PC-9 (cell line): ENCODE measurements at regions not wholly inside any gene's neighbourhood (a gene's known extent, or its start where the extent isn't known, plus 50 kb on each side); places are given as distances from the start of the nearest gene placed in this dataset.

ENCODE experiments used
- BruUV-seq: library from RNA; stranded (reverse); fragments of 400-500 nt; replicated peaks from 2 replicates; lab custom pipeline; 2021; lab: Mats Ljungman, UMichigan
- CTCF ChIA-PET: fragments of 300-600 bp; sonication (Branson Sonifier 250); formaldehyde crosslinking; loops from one replicate; lab custom pipeline; 2022; ENCODE audit warnings: antibody characterized with exemption; lab: Charles Lee
- POLR2A ChIA-PET: fragments of 300-600 bp; sonication (Branson Sonifier 250); formaldehyde crosslinking; loops from one replicate; lab custom pipeline; 2022; ENCODE audit warnings: antibody characterized with exemption; ENCODE audit not compliant: unreplicated experiment; lab: Charles Lee
- DNase-seq, 2 experiments: peaks; one replicate each; pipeline versions ENCODE4 v3.0.0 to v3.0.0-alpha.2; 2015 to 2022; ENCODE audit warnings: mixed read lengths in 1 of 2
- H2AFZ ChIP-seq: fragments of 200-600 bp; sonication (generic); 2 replicates; pipeline ENCODE4 v1.8.1; 2017; ENCODE audit warnings: antibody characterized with exemption
- H3F3A ChIP-seq: fragments of 200-600 bp; sonication (generic); 2 replicates; pipeline ENCODE4 v1.8.1; 2017; ENCODE audit warnings: antibody characterized with exemption, mild to moderate bottlenecking, low read depth; ENCODE audit not compliant: insufficient read depth
- H3K27ac ChIP-seq: fragments of 200-600 bp; sonication (generic); 2 replicates; pipeline ENCODE4 v1.6.1; 2016; ENCODE audit warnings: mixed run types
- H3K27me3 ChIP-seq: fragments of 200-600 bp; sonication (generic); 2 replicates; pipeline ENCODE4 v1.6.1; 2016; ENCODE audit warnings: low read depth, mixed run types; ENCODE audit not compliant: insufficient read depth
- H3K36me3 ChIP-seq: fragments of 200-600 bp; sonication (generic); 2 replicates; pipeline ENCODE4 v1.6.1; 2016; ENCODE audit warnings: low read depth, mixed run types
- H3K4me1 ChIP-seq: fragments of 200-600 bp; sonication (generic); replicated peaks from 2 replicates; pipeline ENCODE4 v1.6.1; 2016; ENCODE audit warnings: mixed run types; ENCODE audit not compliant: insufficient read depth
- H3K4me2 ChIP-seq: fragments of 200-600 bp; sonication (generic); 2 replicates; pipeline ENCODE4 v1.6.1; 2017; ENCODE audit warnings: mixed run types
- H3K4me3 ChIP-seq: fragments of 200-600 bp; sonication (generic); 2 replicates; pipeline ENCODE4 v1.6.1; 2016; ENCODE audit warnings: mixed run types
- H3K79me2 ChIP-seq: fragments of 200-600 bp; sonication (generic); 2 replicates; pipeline ENCODE4 v1.6.1; 2017; ENCODE audit warnings: low read depth, mixed run types
- H3K9me2 ChIP-seq: fragments of 200-600 bp; sonication (generic); 2 replicates; pipeline ENCODE4 v1.8.1; 2017; ENCODE audit warnings: mild to moderate bottlenecking; ENCODE audit not compliant: insufficient read depth
- H3K9me3 ChIP-seq: fragments of 200-600 bp; sonication (generic); 2 replicates; pipeline ENCODE4 v1.8.1; 2016; ENCODE audit warnings: low read depth; ENCODE audit not compliant: insufficient read depth
- H4K20me1 ChIP-seq: fragments of 200-600 bp; sonication (generic); 2 replicates; pipeline ENCODE4 v1.8.1; 2017; ENCODE audit not compliant: insufficient read depth
- CTCF ChIP-seq: fragments of 200-600 bp; sonication (generic); conservative IDR thresholded peaks from 2 replicates; pipeline ENCODE4 v1.6.1; 2017; ENCODE audit warnings: mixed run types, antibody characterized with exemption, mild to moderate bottlenecking, moderate library complexity
- EZH2 ChIP-seq: fragments of 200-600 bp; sonication (generic); IDR thresholded peaks from 2 replicates; pipeline ENCODE4 v1.8.0; 2017; ENCODE audit warnings: antibody characterized with exemption, low read depth
- intact Hi-C: fragments of 100-400 bp; cut with micrococcal nuclease; formaldehyde crosslinking; loops from one replicate; pipeline ENCODE4 v1.10.0; 2022; ENCODE audit not compliant: unreplicated experiment

DNA sequence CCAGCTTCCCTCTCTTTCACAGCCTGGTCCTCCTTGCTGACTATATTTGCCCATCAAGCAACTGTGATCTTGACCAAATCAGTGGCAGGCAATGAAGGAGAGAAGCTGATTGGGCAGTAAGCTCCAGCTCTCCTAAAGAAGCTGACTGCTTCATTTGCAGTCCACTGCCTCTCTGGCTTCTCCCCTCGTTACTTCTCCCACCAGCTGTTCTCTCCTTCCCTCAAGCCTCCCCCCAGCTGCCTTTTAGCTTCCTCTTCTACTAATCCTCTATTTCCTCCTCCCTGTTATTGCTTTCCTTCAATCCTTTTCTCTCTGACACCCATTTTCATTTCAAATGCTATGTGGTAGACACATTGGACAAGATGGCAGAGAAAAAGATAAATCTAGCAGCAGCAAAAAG is 474.7 kb upstream of the UBE2E2 start:
- Histone ChIP-seq H3K4me1 (peaks cover 20% of the 10 kb centered on the region), H2AFZ (no peak overlapping the region), H3K4me3 (no peak overlapping the region), H3K9me3 (no peaks in the 10 kb centered on the region; the same call in 1 of the 2 replicates), H3K4me2 (no peak overlapping the region), H3F3A (no peaks in the 10 kb centered on the region), H3K27me3 (no peaks in the 10 kb centered on the region), H3K79me2 (no peaks in the 10 kb centered on the region), H3K27ac (no peak overlapping the region), H3K9me2 (no peaks in the 10 kb centered on the region), H4K20me1 (no peaks in the 10 kb centered on the region), H3K36me3 (no peaks in the 10 kb centered on the region)
- no peak for DNase-seq
- no peak for TF ChIP-seq EZH2
- intact Hi-C loops, result no loop called here
- ChIA-PET POLR2A (no interaction called here), CTCF (no interaction called here)
- BruUV-seq, result no TSS peak

DNA sequence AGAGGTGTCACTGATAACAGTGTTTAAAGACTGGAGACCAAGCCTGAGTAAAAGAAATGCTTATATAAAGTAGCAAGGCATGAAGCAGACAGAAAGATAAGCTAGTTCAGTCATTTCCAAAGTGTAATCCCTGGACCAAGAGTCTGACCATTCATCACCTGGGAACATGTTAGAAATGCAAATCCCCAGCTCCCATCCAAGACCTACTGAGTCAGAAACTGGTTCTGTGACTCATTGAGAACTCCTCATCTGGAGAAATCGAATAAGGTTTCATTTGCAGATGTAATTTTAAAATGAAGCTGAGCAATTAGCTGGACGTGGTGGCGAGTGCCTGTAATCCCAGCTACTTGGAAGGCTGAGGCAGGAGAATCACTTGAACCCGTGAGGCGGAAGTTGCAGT is 473.9 kb upstream of the UBE2E2 start:
- Histone ChIP-seq H3K27me3 (no peaks in the 10 kb centered on the region), H3K4me2 (no peak overlapping the region), H3K27ac (no peak overlapping the region), H3F3A (no peaks in the 10 kb centered on the region), H3K9me2 (no peaks in the 10 kb centered on the region), H3K4me1 (peaks cover 20% of the 10 kb centered on the region), H2AFZ (no peak overlapping the region), H3K79me2 (no peaks in the 10 kb centered on the region), H3K36me3 (no peaks in the 10 kb centered on the region), H3K4me3 (no peak overlapping the region), H4K20me1 (no peaks in the 10 kb centered on the region), H3K9me3 (no peaks in the 10 kb centered on the region; the same call in 1 of the 2 replicates)
- no TSS peak for BruUV-seq
- CTCF ChIA-PET, result no interaction called here
- no peak for DNase-seq
- POLR2A ChIA-PET, result no interaction called here
- intact Hi-C loops, result no loop called here
- TF ChIP-seq EZH2 (no peak), CTCF (no peak)

DNA sequence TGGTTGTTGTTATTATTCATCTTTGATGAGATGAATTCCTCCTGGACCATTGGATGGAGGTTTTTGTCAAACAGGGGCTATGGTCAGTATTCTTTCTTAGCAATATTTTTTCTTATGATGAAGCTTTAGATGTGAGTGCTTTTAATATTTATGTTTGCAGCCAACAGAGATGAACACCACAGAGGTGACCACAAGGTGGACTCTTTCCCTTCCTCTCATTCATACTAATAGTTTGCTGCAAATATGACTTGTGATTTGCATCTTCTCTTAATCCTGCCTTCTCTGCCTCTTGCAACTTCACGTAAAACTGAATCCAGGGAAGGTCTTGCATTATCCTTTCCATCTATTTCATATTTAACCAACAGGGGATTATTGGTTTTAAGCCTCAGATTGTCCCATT is 473.1 kb upstream of the UBE2E2 start:
- Histone ChIP-seq H3K36me3 (no peaks in the 10 kb centered on the region), H3K9me2 (no peaks in the 10 kb centered on the region), H3K4me1 (peaks cover 20% of the 10 kb centered on the region), H3K9me3 (no peaks in the 10 kb centered on the region; the same call in 1 of the 2 replicates), H2AFZ (no peak overlapping the region), H3K27me3 (no peaks in the 10 kb centered on the region), H3K27ac (no peak overlapping the region), H3K4me3 (no peak overlapping the region), H3K79me2 (no peaks in the 10 kb centered on the region), H3K4me2 (no peak overlapping the region), H4K20me1 (no peaks in the 10 kb centered on the region), H3F3A (no peaks in the 10 kb centered on the region)
- intact Hi-C loops, result no loop called here
- DNase-seq, result no peak
- POLR2A ChIA-PET, result no interaction called here
- BruUV-seq, result no TSS peak
- CTCF ChIA-PET, result no interaction called here
- TF ChIP-seq CTCF, result no peak
- no peak for TF ChIP-seq EZH2

GRCh38 chr3:22730701-22731100 is 472.4 kb upstream of the UBE2E2 start:
- H3K4me2 ChIP-seq, result peak overlapping the region; percentile 4; the same call in 1 of the 2 replicates
- DNase-seq, result no peak
- no peaks in the 10 kb centered on the region for H3F3A ChIP-seq
- no peak overlapping the region for H2AFZ ChIP-seq
- H3K4me3 ChIP-seq, result no peak overlapping the region
- H3K4me1 ChIP-seq, result peaks cover 20% of the 10 kb centered on the region
- no peak overlapping the region for H3K27ac ChIP-seq
- BruUV-seq, result no TSS peak
- POLR2A ChIA-PET, result no interaction called here
- H3K36me3 ChIP-seq, result no peaks in the 10 kb centered on the region
- H3K9me2 ChIP-seq, result no peaks in the 10 kb centered on the region
- intact Hi-C loops, result no loop called here
- H3K9me3 ChIP-seq, result no peaks in the 10 kb centered on the region; the same call in 1 of the 2 replicates
- CTCF ChIA-PET, result no interaction called here
- TF ChIP-seq CTCF (no peak), EZH2 (no peak)
- H4K20me1 ChIP-seq, result no peaks in the 10 kb centered on the region
- no peaks in the 10 kb centered on the region for H3K27me3 ChIP-seq
- H3K79me2 ChIP-seq, result no peaks in the 10 kb centered on the region
